ENCODE measurements at regions not wholly inside any gene's neighbourhood (a gene's known extent, or its start where the extent isn't known, plus 50 kb on each side); places are given as distances from the start of the nearest gene placed in this dataset.

- no peaks in the 10 kb centered on the region for H3K9me3 ChIP-seq
- TF ChIP-seq, protein P1, sequence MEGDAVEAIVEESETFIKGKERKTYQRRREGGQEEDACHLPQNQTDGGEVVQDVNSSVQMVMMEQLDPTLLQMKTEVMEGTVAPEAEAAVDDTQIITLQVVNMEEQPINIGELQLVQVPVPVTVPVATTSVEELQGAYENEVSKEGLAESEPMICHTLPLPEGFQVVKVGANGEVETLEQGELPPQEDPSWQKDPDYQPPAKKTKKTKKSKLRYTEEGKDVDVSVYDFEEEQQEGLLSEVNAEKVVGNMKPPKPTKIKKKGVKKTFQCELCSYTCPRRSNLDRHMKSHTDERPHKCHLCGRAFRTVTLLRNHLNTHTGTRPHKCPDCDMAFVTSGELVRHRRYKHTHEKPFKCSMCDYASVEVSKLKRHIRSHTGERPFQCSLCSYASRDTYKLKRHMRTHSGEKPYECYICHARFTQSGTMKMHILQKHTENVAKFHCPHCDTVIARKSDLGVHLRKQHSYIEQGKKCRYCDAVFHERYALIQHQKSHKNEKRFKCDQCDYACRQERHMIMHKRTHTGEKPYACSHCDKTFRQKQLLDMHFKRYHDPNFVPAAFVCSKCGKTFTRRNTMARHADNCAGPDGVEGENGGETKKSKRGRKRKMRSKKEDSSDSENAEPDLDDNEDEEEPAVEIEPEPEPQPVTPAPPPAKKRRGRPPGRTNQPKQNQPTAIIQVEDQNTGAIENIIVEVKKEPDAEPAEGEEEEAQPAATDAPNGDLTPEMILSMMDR (IDR thresholded peaks at IDR 0.05; ENCODE audit: low read depth, low read length): no peak
- DNase-seq: no peak
- H3K4me3 ChIP-seq (ENCODE audit: low read depth, low read length): no peak overlapping the region
- H3K27me3 ChIP-seq: no peaks in the 10 kb centered on the region
- H3K36me3 ChIP-seq: no peaks in the 10 kb centered on the region
- H3K4me1 ChIP-seq: no peaks in the 10 kb centered on the region
Measured at GRCh38 chr3:69649120-69650065, 89.9 kb upstream of the MITF start.

DNA sequence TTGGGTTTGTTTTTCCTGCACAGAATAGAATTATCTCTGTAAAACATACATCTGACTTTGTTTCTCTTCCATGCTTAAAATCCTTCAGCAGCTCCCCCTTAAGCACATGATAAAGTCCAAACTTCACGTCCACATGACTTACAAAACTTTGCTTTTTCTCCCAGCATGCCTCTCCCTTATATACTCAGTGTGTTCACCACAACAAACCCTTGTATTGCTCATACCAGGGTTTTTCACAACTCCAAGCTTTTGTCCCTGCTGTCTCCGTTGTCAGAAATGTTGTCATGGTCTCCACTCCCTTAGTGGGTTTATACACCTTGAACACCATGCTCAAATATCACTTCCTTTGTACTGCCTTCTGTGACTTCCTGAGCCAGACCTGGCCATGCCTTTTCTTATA is 91.1 kb upstream of the MITF start:
- H3K4me3 ChIP-seq (ENCODE audit: low read depth, low read length): no peak overlapping the region
- no peaks in the 10 kb centered on the region for H3K4me1 ChIP-seq
- no peaks in the 10 kb centered on the region for H3K36me3 ChIP-seq
- TF ChIP-seq, protein P1 (IDR thresholded peaks at IDR 0.05; ENCODE audit: low read depth, low read length): no peak
- H3K27me3 ChIP-seq: no peaks in the 10 kb centered on the region
- DNase-seq: no peak
- no peaks in the 10 kb centered on the region for H3K9me3 ChIP-seq

- no peak overlapping the region for H3K4me3 ChIP-seq (ENCODE audit: low read depth, low read length)
- H3K9me3 ChIP-seq: no peaks in the 10 kb centered on the region
- no peak for DNase-seq
- no peaks in the 10 kb centered on the region for H3K27me3 ChIP-seq
- TF ChIP-seq, protein P1 (IDR thresholded peaks at IDR 0.05; ENCODE audit: low read depth, low read length): no peak
- no peaks in the 10 kb centered on the region for H3K4me1 ChIP-seq
- H3K36me3 ChIP-seq: no peaks in the 10 kb centered on the region
Measured at GRCh38 chr3:69647511-69648110, 91.7 kb upstream of the MITF start.

DNA sequence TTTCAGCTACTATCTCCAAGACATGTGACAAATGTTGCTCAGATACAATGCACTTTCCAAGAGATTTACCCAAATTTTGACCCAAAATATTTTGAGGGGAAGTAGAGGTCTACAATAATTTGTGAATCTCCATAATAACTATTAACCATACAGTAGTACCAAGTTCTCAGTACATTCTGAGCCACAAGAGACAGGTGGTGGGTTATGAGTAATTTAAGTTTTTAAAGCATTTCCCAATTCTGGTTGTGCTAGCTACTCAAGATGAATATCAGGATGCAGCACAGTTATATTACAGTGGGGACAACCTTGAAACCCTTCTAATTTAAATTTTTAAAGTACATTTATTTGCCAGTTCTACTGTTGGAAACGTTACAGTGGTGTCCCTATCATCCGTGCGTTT is 92.2 kb upstream of the MITF start:
- H3K27me3 ChIP-seq: no peaks in the 10 kb centered on the region
- H3K4me3 ChIP-seq (ENCODE audit: low read depth, low read length): no peak overlapping the region
- H3K4me1 ChIP-seq: no peaks in the 10 kb centered on the region
- TF ChIP-seq, protein P1 (IDR thresholded peaks at IDR 0.05; ENCODE audit: low read depth, low read length): no peak
- no peaks in the 10 kb centered on the region for H3K9me3 ChIP-seq
- H3K36me3 ChIP-seq: no peaks in the 10 kb centered on the region
- DNase-seq: no peak

DNA sequence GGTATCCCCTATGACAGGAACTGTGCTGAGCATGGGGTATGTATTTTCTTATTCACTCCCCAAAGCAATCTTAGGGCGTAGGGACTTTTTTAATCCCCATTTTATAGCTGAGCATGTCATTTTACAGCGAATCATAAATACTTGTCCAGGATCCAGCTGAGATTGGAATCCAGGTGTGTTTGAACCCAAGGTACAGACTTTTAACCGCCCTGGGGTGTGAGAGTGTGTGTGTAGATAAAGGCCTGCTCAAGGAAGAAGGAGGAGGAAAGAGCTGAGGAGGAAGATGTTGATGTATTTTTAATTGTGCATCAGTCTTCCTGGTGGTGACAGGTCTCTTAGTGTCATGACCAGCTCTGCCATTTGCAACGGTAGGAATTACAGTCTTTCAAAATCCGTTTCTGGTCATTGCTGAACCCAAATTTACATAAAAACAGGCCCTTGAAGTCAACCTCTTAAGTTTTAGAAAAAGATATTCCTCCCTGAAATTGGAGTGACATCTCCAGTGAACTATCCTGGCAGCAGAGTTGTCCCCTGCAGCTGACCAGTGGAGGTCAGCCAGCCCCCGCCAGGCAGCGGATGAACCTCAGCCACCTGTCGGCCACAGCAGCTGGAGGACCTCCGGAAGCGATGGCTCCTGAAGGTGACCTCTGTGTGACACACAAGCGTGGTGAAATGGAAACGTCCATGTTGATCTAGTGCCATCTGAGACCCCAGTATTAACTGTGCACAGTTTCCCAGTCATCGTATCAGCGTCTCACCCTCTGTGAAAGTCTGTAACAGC is 92.8 kb upstream of the MITF start:
- Histone ChIP-seq H3K4me3 (ENCODE audit: low read depth, low read length) (no peak overlapping the region), H3K4me1 (no peaks in the 10 kb centered on the region), H3K27me3 (no peaks in the 10 kb centered on the region), H3K36me3 (no peaks in the 10 kb centered on the region), H3K9me3 (no peaks in the 10 kb centered on the region)
- no peak for DNase-seq
- TF ChIP-seq, protein P1 (IDR thresholded peaks at IDR 0.05; ENCODE audit: low read depth, low read length): no peak

Data from BE2C (cell line).